ENCODE measurements at regions not wholly inside any gene's neighbourhood (a gene's known extent, or its start where the extent isn't known, plus 50 kb on each side); places are given as distances from the start of the nearest gene placed in this dataset.

- H3K27ac Mint-ChIP-seq: no peak overlapping the region
- peaks cover 35% of the 10 kb centered on the region for H3K4me1 ChIP-seq (ENCODE audit: insufficient read depth)
- H3K9me2 ChIP-seq (ENCODE audit: insufficient read depth): no peaks in the 10 kb centered on the region
- H3K4me2 ChIP-seq: no peak overlapping the region
- H3K4me3 Mint-ChIP-seq: no peak overlapping the region
- DNase-seq (ENCODE audit: low spot score) (no peak), ATAC-seq (no peak)
- H3K4me1 Mint-ChIP-seq: peaks cover 33% of the 10 kb centered on the region
- no peaks in the 10 kb centered on the region for H3K36me3 Mint-ChIP-seq (ENCODE audit: low read depth)
- H3K36me3 ChIP-seq (ENCODE audit: insufficient read depth): no peaks in the 10 kb centered on the region
- no peak overlapping the region for H3K27ac ChIP-seq (ENCODE audit: low read depth)
- no peaks in the 10 kb centered on the region for H3K27me3 Mint-ChIP-seq (ENCODE audit: insufficient read depth, low read depth, poor library complexity)
- no peaks in the 10 kb centered on the region for H4K20me1 ChIP-seq (replicated peaks; ENCODE audit: insufficient read depth)
- H3K79me2 ChIP-seq (replicated peaks; ENCODE audit: insufficient read depth): no peaks in the 10 kb centered on the region
- no peak overlapping the region for H3K4me3 ChIP-seq
- TF ChIP-seq, protein P1, sequence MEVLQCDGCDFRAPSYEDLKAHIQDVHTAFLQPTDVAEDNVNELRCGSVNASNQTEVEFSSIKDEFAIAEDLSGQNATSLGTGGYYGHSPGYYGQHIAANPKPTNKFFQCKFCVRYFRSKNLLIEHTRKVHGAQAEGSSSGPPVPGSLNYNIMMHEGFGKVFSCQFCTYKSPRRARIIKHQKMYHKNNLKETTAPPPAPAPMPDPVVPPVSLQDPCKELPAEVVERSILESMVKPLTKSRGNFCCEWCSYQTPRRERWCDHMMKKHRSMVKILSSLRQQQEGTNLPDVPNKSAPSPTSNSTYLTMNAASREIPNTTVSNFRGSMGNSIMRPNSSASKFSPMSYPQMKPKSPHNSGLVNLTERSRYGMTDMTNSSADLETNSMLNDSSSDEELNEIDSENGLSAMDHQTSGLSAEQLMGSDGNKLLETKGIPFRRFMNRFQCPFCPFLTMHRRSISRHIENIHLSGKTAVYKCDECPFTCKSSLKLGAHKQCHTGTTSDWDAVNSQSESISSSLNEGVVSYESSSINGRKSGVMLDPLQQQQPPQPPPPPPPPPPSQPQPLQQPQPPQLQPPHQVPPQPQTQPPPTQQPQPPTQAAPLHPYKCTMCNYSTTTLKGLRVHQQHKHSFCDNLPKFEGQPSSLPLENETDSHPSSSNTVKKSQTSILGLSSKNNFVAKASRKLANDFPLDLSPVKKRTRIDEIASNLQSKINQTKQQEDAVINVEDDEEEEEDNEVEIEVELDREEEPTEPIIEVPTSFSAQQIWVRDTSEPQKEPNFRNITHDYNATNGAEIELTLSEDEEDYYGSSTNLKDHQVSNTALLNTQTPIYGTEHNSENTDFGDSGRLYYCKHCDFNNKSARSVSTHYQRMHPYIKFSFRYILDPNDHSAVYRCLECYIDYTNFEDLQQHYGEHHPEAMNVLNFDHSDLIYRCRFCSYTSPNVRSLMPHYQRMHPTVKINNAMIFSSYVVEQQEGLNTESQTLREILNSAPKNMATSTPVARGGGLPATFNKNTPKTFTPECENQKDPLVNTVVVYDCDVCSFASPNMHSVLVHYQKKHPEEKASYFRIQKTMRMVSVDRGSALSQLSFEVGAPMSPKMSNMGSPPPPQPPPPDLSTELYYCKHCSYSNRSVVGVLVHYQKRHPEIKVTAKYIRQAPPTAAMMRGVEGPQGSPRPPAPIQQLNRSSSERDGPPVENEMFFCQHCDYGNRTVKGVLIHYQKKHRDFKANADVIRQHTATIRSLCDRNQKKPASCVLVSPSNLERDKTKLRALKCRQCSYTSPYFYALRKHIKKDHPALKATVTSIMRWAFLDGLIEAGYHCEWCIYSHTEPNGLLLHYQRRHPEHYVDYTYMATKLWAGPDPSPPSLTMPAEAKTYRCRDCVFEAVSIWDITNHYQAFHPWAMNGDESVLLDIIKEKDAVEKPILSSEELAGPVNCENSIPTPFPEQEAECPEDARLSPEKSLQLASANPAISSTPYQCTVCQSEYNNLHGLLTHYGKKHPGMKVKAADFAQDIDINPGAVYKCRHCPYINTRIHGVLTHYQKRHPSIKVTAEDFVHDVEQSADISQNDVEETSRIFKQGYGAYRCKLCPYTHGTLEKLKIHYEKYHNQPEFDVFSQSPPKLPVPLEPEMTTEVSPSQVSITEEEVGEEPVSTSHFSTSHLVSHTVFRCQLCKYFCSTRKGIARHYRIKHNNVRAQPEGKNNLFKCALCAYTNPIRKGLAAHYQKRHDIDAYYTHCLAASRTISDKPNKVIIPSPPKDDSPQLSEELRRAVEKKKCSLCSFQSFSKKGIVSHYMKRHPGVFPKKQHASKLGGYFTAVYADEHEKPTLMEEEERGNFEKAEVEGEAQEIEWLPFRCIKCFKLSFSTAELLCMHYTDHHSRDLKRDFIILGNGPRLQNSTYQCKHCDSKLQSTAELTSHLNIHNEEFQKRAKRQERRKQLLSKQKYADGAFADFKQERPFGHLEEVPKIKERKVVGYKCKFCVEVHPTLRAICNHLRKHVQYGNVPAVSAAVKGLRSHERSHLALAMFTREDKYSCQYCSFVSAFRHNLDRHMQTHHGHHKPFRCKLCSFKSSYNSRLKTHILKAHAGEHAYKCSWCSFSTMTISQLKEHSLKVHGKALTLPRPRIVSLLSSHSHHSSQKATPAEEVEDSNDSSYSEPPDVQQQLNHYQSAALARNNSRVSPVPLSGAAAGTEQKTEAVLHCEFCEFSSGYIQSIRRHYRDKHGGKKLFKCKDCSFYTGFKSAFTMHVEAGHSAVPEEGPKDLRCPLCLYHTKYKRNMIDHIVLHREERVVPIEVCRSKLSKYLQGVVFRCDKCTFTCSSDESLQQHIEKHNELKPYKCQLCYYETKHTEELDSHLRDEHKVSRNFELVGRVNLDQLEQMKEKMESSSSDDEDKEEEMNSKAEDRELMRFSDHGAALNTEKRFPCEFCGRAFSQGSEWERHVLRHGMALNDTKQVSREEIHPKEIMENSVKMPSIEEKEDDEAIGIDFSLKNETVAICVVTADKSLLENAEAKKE (CRISPR knock-in tag; IDR thresholded peaks at IDR 0.05): no peak
- TF ChIP-seq STAT1 (IDR thresholded peaks at IDR 0.05; ENCODE audit: unreplicated experiment) (no peak), CREB1 (CRISPR knock-in tag; IDR thresholded peaks at IDR 0.05; ENCODE audit: low read depth) (no peak)
- TF ChIP-seq, protein P2, sequence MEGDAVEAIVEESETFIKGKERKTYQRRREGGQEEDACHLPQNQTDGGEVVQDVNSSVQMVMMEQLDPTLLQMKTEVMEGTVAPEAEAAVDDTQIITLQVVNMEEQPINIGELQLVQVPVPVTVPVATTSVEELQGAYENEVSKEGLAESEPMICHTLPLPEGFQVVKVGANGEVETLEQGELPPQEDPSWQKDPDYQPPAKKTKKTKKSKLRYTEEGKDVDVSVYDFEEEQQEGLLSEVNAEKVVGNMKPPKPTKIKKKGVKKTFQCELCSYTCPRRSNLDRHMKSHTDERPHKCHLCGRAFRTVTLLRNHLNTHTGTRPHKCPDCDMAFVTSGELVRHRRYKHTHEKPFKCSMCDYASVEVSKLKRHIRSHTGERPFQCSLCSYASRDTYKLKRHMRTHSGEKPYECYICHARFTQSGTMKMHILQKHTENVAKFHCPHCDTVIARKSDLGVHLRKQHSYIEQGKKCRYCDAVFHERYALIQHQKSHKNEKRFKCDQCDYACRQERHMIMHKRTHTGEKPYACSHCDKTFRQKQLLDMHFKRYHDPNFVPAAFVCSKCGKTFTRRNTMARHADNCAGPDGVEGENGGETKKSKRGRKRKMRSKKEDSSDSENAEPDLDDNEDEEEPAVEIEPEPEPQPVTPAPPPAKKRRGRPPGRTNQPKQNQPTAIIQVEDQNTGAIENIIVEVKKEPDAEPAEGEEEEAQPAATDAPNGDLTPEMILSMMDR (conservative IDR thresholded peaks at IDR 0.05; ENCODE audit: low read depth in 2 of 2): no peak
- H3K9me3 Mint-ChIP-seq: no peaks in the 10 kb centered on the region
- H3K27me3 ChIP-seq (ENCODE audit: insufficient read depth): no peaks in the 10 kb centered on the region
- H3F3A ChIP-seq (replicated peaks; ENCODE audit: low read depth): no peaks in the 10 kb centered on the region
- no peak overlapping the region for H2AFZ ChIP-seq
Measured at GRCh38 chr2:144597894-144598593, 78.1 kb upstream of the ZEB2 start.

Measured in GM23338 (cell line).